NAMALWA (cell line): ENCODE measurements at regions not wholly inside any gene's neighbourhood (a gene's known extent, or its start where the extent isn't known, plus 50 kb on each side); places are given as distances from the start of the nearest gene placed in this dataset.

Experiments
- DNase-seq: peaks from one replicate; pipeline ENCODE4 v3.0.0-alpha.2; 2015; ENCODE audit warnings: low spot score

GRCh38 chr9:86695910-86696424 is 251.3 kb downstream of the GAS1 start:
- DNase-seq = no peak

- no peak for DNase-seq
Measured at GRCh38 chr9:86690034-86690433, 257.3 kb downstream of the GAS1 start.

DNA sequence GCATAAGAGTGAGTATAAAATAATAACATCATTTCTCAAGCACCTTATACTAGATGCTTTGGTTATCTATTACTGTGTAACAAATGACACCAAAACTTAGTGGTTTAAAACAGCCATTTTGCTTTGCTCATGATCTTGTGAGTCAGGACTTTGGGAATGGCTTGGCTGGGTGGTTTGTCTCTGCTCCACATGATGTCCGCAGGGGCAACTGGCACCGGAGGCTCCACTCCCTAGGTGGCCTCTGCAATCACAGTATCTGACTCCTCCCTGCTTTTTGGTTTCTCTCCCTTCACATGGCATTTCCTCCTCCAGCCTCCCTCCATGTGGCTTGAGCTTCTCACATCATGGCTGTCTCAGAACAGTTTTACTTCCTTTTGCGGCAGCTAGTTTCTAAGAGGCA is 259.5 kb downstream of the GAS1 start:
- no peak for DNase-seq

GRCh38 chr9:86685556-86685955 is 261.8 kb downstream of the GAS1 start:
- no peak for DNase-seq

GRCh38 chr9:86684148-86684547 is 263.2 kb downstream of the GAS1 start:
- DNase-seq = no peak

GRCh38 chr9:86682240-86682639 is 265.1 kb downstream of the GAS1 start:
- no peak for DNase-seq

DNA sequence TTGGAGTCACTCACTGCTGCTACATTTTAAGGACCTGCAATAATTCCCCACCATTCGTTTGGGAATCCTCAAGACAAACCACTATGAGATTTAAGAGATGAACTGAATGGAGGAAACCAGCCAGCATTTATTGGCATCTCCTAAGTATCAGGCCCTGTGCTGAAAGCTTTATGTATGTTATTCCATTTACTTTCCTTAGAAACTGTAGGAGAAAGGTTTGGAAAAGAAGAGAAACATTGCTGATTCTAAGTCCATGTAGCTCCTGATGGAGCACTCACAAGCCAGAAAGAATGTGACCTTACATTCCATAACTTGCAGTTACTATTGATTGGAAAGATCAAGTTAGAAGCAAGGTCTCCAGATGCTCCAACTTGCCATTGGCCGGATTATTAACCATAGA is 267.4 kb downstream of the GAS1 start:
- DNase-seq = no peak

DNA sequence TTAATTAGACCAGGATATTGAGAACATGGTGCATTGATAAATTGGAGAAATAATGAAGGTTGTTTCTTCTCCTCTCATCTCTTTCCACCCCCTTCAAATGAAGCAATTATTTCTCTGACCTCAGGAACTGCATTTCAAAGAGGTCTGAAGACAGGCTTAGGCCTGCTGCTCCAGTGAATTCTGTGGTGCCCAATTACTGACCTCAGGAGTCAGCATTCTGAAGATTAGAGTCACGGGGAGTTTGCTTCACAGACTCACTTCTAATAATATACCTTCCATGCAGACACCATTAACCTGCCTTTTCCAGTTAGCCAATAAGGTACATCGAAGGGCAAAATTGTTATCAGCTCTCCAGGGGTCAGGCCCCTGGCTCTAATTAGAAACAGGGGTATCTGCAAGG is 270.9 kb downstream of the GAS1 start:
- DNase-seq = no peak

GRCh38 chr9:86675805-86676204 is 271.5 kb downstream of the GAS1 start:
- DNase-seq = no peak

DNA sequence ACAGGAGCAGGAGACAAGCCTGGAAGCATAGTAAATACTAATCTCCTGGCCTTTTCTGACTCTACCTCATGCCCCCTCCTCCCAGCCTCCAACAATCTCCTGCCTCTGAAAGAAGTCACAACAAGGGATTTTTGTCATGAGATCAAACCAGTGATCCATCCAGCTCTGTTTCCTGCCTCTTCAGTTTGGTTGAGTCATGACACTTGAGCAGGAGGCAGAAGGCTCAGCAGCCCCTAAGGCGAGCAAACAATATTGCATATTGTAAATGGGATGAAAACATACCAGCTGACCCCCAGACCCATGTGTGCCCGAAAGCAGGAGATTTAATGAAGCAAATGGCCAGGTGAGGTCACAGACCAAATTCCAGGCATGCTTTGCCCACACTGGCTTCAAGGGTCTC is 272.8 kb downstream of the GAS1 start:
- DNase-seq = no peak

- DNase-seq = no peak
Measured at GRCh38 chr9:86672966-86673365, 274.3 kb downstream of the GAS1 start.

- no peak for DNase-seq
Measured at GRCh38 chr9:86672301-86672700, 275.0 kb downstream of the GAS1 start.

DNA sequence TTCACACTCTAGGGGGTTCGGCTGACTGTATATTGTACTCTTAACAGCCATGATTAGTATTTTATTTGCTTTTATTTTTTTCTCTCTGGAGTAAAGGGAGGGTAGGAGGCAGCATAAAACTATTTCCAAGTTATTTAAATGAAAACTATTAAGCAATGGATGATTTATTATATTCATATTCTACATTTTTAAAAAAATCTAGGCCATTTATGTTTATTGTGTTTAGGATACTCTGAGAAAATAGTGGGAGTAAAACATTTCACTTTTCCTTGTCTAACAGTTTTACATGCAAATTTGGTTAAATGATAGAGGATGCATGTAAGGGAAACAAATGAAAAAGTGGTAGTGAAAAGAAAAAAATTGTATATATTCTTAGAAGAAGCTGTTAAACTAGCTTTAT is 276.3 kb downstream of the GAS1 start:
- DNase-seq = no peak

DNA sequence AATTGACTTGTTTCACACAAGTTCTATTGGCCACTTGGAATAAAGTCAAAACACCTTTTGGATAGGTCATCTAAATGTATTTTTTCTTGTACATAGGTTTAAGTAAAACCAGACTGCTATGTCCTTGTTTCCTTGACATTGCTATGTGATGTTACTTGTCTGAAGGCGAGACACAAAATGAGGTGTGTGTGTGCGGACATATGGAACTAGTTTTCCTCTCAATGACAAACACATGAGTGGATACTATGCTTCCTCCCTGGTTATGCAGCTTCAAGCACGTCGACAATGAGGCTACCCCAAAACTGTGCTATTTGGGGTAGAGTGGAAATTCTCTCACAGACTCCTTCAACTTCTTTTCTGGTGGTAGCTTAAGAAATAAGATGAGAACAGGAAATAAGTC is 276.8 kb downstream of the GAS1 start:
- no peak for DNase-seq

GRCh38 chr9:86670076-86670475 is 277.2 kb downstream of the GAS1 start:
- no peak for DNase-seq

DNA sequence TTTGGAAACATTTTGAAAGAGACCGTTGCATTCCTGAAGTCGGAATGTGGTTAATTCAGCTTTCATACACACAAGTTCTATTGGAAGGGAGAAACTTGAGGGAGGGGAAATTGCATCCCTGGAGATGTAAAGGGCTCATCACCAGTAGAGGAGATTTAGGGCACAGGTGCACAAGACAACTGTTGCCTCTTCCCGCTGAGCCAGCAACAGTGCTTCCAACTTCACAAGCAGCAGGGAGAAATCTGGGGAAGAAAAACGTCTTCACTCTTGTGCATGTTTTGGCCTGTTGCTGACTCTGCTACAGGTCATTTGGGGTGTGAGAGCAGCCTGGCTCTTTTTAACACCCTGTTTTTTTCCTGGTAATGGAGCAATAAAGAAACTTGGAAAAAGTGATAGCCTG is 277.9 kb downstream of the GAS1 start:
- DNase-seq = no peak

DNA sequence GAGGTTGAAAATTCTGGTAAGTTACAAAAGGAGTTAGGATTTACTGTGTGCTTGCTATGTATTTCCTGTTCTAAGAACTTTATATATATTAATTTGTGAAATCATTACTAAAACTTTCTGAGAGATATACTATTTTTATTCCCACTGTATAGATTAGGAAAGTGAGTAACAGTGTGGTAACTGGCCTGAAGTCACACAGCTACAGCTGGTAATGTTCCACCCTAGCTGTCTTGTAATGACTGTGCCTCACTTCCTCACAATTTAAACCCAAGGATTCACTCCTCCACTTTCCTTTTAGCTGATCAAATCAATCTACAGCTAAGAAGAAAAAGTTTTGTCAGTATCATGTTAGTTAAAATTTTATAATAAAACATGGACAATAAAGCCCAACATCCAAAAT is 278.8 kb downstream of the GAS1 start:
- no peak for DNase-seq

DNA sequence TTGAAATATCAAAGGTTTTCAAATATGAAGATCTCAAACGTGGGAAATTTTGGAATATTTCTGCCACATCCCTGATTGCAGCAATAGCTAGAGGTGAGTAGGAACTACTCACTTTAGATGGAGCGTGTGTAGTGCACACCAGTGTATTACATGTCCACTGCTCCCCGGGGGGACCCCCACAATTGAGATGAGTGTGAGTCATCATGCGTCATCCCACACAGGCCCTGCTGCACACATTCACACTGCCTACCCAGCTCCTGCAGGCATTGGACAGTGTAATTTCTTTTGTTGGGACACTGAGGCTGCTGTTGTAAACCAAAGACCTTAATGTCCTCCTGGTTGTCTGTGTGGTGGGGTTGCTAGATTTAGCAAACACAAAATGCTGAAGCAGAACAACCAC is 280.0 kb downstream of the GAS1 start:
- DNase-seq = no peak

- no peak for DNase-seq
Measured at GRCh38 chr9:86665416-86665815, 281.9 kb downstream of the GAS1 start.

DNA sequence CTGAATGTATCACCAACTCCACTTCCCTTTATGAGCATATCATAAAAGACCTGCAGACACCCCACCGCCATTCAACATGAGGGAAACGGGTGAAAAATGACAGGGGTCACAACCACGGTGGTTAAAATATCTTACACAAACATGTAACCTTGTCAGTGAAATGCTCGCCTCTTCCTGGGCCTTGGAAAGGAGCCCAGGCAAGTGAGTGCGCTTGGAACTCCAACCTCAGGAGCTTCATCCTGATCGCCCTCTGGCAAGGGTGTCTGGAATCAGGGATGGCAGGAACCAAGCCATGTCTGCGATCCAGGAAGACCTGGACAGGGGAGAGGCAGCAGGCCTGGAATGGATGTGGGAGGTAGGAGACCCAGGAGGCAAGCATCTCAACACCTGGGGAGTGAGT is 282.7 kb downstream of the GAS1 start:
- DNase-seq = no peak

DNA sequence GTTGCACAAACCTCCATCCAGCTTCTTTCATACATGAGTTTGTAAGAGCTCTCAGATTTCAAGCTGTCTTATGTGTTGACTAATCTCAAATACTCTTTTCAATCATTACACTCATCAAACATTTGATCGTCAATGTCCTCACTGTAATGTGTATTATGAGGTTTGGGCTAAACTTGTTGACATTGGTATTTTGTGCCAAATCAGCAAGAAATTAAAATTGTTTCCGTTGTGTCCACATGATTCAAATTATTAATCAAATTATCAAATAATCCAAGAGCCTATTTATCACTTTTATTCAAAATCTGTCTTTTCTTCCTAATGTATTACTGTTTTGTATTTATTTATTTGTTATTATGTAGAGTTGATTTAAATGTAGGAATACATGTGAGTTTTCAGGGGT is 283.4 kb downstream of the GAS1 start:
- DNase-seq = no peak

DNA sequence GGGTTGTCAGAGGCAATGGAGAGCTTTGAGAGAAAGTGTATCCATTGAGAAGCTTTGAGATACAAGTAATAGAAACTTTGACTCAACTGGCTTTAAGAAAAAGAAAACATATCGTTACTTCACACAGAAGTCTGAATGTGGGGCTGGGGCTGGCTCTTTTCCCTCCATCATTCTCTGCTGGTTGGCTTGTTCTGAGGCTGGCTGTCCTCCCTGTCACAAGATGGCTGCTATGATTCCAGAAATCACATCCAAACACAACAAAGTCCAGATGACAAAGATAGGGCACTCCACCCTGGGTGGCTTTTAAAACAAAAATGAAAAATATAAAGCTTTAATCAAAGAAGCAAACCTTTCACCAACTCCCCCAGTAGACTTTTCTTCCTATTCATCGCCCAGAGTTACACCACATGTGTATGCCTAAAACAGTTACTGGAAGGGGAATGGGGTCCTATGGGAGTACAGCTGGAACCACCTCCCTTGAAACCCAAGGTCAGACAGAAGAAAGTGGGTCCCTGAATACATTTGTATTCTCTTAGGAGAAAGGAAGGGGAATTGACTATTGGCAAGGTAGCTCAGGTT is 284.3 kb downstream of the GAS1 start:
- DNase-seq = no peak

DNA sequence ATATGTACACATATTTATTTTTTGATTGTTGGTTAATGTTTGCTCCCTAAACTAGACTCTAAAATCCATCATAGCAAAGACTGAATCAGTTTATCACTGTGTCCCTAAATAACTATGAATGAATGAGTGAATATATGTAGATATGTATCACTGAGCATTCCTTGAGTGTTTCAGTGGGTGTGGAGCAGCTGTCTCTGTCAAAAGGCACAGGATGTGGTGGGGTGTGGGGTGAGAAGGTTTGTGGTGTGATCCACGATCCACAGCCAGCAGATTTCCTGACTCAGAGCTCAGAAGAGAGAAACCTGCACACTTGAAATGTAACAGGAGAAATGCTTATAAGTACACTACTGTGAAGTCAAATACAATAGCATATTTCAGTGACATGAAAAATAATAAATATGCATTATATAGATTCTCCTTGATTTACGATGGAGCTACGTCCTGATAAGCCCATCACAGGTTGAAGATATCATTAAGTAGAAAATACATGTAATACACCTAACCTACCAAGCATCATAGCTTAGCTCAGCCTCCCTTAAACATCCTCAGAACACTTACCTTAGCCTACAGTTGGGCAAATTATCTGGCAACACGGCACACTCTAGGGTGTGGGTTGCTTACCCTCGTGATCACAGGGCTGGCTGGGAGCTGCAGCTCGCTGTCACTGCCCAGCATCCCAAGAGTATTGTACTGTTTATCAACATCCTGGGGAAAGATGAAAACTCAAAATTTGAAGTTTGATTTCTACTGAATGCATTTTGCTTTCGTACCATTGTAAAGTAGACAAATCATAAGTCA is 287.0 kb downstream of the GAS1 start:
- no peak for DNase-seq
